ENCODE measurements at regions not wholly inside any gene's neighbourhood (a gene's known extent, or its start where the extent isn't known, plus 50 kb on each side); places are given as distances from the start of the nearest gene placed in this dataset.
A peak's percentile ranks its signal among the peaks of the same experiment; 100 is the strongest.

GRCh38 chr16:59330019-59330670 lies 596.0 kb upstream of the GOT2 start:
- DNase-seq (ENCODE audit: low read depth) = peak; percentile 2

DNA sequence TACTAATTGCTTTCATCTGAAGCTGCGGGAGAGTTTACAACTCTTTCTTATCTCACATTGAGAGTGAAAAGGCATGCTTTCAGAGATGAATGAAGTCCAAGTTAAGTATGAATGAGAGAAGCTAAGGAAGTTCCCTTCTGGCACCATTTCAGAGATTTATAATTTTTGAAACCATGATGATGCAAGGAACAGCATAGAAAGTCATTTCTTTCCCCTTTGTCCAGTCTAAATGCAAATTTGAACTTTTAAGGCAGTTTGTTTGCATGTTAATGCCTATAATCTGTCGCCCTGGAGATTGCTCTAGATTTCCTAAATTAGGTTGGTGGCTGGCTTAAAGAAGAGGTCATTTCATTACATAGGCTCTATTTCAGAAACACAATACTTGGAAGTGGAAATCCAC lies 594.8 kb upstream of the GOT2 start:
- DNase-seq (ENCODE audit: low read depth) = no peak

DNA sequence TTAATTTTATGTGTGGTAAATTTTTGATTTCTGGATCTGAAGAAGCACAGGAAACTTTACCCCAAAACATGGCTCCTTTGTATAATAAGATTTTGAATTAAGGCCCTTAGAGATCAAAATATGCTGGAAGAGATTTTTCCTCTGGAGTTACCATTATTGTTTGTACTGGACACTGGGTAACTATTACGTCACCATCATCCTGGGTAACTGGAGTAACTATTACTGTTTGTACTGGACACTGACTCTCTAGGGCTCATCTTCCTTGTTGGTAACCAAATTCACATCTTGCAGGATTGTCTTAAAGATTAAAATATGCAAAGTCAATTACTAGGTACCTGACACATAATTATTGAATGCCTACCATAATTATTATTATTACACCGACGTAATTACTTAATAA lies 593.8 kb upstream of the GOT2 start:
- no peak for DNase-seq (ENCODE audit: low read depth)

- DNase-seq (ENCODE audit: low read depth) = no peak
Observed at GRCh38 chr16:59326955-59327354, 592.8 kb upstream of the GOT2 start.

DNA sequence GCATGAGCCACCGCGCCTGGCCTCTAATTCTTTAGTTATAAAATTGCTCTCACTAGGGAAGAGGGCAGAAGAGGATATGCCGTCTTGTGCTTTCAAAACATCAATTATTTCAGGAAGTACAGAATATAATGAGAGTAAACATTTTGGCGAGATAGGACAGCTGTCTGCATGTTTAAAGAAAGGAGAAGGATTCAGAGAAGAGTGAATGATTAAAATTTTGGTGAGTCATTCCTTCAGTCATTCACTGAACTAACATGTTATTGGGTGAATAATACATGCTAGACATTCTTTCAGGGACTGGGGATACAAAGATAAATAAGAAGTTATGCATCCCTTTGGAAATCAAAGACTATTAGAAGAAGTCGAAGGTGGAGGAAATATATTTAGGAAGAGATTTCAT lies 590.3 kb upstream of the GOT2 start:
- DNase-seq (ENCODE audit: low read depth) = no peak

GRCh38 chr16:59320657-59321056 lies 586.5 kb upstream of the GOT2 start:
- DNase-seq (ENCODE audit: low read depth) = no peak

DNA sequence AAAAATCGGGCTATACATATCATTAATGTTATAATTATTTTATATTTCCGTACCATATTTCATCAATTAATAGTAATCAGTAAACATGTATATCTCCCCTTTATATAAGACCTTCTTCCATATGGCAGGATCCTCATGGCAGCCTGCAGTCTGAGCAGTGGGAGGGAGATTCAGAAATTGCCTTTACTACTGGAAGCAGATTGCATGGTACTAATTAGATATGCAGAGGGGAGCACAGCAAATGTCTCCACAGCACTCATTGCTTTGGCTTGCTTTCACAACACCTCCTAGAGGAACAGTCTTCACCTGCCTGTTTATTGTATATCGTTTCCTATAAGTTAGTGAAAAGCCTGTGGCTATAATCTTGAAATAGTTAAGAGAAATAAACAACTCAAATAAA lies 585.8 kb upstream of the GOT2 start:
- DNase-seq (ENCODE audit: low read depth) = no peak

- DNase-seq (ENCODE audit: low read depth) = no peak
Observed at GRCh38 chr16:59305850-59306249, 571.7 kb upstream of the GOT2 start.

- DNase-seq (ENCODE audit: low read depth) = no peak
Observed at GRCh38 chr16:59296888-59297287, 562.8 kb upstream of the GOT2 start.

GRCh38 chr16:59295993-59296736 lies 562.0 kb upstream of the GOT2 start:
- DNase-seq (ENCODE audit: low read depth) = no peak

DNA sequence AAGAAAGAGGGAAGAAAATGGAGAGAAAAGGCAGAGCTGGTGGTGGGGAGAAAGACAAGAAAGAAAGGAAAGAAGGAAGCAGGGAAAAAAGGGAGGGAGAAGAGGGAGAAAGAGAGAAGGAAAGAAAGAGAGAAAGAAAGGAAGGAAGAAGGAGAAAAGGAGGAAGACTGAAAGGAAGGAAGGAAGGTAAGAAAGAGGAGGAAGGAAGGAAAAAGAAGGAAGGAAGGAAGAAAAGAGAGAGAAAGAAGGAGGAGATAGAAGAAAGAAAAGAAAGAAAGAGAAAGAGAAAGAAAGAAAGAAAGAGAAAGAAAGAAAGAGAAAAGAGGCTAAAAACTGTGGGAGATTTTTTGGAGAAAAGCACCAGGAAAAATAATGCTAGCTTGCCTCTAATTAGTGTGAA lies 561.4 kb upstream of the GOT2 start:
- no peak for DNase-seq (ENCODE audit: low read depth)

- DNase-seq (ENCODE audit: low read depth) = no peak
Observed at GRCh38 chr16:59290718-59291117, 556.6 kb upstream of the GOT2 start.

GRCh38 chr16:59289151-59289550 lies 555.0 kb upstream of the GOT2 start:
- no peak for DNase-seq (ENCODE audit: low read depth)

DNA sequence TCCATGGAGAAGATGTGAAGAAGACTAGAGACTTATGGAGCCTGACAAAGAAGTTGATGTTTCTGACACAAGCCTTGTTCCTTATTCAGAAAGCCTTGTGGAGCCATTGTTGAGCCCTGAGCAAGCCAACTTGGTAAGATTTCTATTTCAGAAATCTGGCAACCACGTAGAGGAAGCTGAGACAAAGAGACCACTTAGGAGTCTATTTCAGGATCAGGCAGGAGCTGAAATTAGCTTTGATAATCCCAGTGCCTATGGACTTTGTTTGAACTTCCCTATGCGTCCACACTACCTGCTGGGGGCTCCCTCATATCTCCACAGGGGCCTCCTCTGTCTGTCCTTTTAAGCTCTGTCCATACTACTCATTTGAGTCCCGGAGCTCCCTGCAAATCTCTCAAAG lies 540.0 kb upstream of the GOT2 start:
- no peak for DNase-seq (ENCODE audit: low read depth)

DNA sequence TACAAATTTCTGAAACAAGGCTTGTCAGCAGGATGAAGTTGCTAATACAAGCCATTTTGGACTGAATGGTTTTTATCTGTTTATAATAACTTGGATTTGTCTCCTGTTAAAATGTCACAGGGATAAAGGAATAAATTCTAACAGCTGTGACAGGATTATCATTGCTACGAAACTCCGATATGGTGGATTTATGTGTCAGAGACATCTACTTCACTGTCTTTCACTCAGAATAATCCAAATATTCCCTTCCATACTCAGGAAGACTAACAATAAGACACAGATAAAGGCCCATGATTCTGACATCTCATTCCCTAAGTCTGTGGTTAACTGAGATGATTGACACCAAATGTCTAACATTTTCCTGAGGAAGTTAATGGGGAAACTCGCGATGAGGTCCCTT lies 529.8 kb upstream of the GOT2 start:
- DNase-seq (ENCODE audit: low read depth) = no peak

- no peak for DNase-seq (ENCODE audit: low read depth)
Observed at GRCh38 chr16:59260892-59261291, 526.8 kb upstream of the GOT2 start.

DNA sequence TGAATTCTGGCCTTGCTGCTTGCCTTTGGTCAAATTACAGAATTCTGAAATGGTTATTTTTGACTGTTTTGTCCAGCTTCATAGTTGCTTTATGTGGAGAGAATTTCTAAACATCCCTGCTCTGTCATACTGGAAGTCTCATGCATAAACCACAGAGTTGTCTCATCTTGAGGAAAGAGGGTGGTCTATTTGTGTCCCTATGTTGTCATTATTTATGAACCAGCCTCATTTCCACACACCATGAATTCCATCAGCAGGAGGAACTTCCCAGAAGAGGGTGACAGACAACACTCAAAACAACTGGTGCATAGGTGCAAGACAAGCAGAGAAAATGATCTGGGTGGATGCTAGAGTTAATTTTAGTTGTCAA lies 525.8 kb upstream of the GOT2 start:
- no peak for DNase-seq (ENCODE audit: low read depth)

DNA sequence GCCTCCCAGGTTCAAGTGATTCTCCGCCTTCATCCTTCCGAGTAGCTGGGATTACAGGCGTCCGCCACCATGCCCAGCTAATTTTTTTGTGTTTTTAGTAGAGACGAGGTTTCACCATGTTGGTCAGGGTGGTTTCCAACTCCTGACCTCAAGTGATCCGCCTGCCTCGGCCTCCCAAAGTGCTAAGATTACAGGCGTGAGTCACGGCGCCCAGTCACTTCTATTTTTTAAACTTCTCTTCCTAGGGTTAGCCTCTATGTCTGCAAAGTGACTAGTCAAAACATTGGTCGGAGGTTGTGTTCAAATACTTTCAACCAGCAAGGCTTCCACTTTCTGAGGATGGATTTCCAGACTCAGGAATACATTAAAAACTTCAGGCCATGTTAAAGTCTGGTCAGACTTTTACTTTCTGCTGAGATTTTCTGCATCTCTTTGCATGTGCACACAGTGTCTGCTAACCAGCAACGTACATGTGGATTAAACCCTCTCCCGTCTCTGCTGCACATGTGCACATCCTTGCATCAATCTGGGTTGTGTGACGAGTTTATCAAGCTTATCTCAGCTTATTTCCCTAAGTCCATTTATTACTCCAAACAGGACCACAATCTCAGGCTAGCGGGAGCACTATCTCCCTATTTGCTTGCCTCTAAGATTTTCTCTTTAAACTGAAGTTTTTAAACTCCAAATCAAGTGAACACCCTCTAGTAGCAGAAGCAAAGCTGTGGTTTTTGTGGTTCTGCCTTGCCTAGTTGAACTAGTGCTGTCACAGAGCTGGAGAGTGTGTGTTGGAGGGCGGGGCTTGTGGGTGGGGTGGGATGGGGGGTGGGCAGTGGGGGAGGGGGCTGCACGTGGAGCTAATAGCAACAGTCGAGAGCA lies 525.2 kb upstream of the GOT2 start:
- DNase-seq (ENCODE audit: low read depth) = no peak

- DNase-seq (ENCODE audit: low read depth) = no peak
Observed at GRCh38 chr16:59252317-59252716, 518.2 kb upstream of the GOT2 start.

GRCh38 chr16:59249011-59249410 lies 514.9 kb upstream of the GOT2 start:
- DNase-seq (ENCODE audit: low read depth) = no peak

- no peak for DNase-seq (ENCODE audit: low read depth)
Observed at GRCh38 chr16:59242556-59242955, 508.4 kb upstream of the GOT2 start.

DNA sequence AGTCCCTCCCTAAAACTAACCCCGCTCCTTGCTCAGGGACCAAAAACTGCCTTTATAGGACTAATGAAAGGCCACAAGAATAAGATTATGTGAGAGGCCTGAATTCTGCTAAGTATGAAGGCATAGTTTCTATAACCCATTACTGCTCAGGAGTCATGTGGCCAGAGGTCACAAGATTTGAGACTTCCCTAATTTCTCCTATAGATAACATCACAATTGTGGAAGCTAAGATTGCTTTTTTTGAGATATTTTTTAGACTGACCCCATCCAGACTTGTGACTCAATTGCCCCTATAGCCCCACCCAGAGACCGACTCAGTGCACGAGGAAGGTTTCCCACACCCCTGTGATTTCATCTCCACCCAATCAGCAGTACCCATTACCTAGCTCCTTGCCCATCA lies 504.1 kb upstream of the GOT2 start:
- no peak for DNase-seq (ENCODE audit: low read depth)

DNA sequence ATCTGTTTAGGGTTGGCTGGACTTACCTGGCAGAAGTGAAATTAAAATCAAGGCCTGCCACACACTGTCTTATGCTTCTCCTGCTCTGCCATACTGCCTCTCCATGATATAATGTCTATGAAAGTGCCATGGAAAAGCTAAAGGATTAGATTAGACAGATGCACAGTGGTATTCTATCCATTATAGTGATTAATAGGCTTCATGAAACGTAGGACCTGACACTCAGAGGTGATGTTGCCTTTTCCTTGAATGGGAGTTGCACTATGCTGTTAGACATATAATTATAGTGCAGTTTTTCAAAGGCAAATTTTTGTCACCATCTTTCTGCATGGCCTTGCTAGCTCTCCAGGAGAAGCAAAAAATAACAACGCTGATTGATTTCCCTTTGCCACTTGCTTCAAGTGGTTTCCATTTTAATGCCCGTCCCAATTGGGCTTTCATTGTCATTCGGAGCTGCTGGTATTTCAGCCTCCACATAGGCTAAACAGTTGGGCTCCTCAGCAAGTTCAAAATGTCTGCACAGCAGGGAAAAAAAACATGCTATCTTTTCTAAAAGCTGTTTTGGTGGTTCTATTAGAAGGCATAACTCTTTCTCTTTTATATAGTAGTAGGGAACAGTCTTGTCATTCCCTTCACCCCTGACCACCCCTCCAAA lies 502.8 kb upstream of the GOT2 start:
- DNase-seq (ENCODE audit: low read depth) = no peak
